Hematopoietic multipotent progenitor cell treated with erythropoietin and hydrocortisone succinate and interleukin-3 and kit ligand, for 8 days (in vitro differentiated cells): ENCODE measurements at regions not wholly inside any gene's neighbourhood (a gene's known extent, or its start where the extent isn't known, plus 50 kb on each side); places are given as distances from the start of the nearest gene placed in this dataset.
"Not testable (repeated sequence)": the region's sequence is repeated elsewhere in the genome, so short reads cannot be mapped to it uniquely, and the experiment has no call there.

Source experiments
- DNase-seq: peaks from one replicate; pipeline ENCODE4 v3.0.0-alpha.2; 2015

GRCh38 chr11:24233041-24233440 lies 263.8 kb upstream of the LUZP2 start:
- DNase-seq = no peak

- DNase-seq = no peak
Measured at GRCh38 chr11:24234822-24235508, 261.9 kb upstream of the LUZP2 start.

- DNase-seq = no peak
Measured at GRCh38 chr11:24238771-24239645, 257.8 kb upstream of the LUZP2 start.

- no peak for DNase-seq
Measured at GRCh38 chr11:24239930-24240329, 256.9 kb upstream of the LUZP2 start.

DNA sequence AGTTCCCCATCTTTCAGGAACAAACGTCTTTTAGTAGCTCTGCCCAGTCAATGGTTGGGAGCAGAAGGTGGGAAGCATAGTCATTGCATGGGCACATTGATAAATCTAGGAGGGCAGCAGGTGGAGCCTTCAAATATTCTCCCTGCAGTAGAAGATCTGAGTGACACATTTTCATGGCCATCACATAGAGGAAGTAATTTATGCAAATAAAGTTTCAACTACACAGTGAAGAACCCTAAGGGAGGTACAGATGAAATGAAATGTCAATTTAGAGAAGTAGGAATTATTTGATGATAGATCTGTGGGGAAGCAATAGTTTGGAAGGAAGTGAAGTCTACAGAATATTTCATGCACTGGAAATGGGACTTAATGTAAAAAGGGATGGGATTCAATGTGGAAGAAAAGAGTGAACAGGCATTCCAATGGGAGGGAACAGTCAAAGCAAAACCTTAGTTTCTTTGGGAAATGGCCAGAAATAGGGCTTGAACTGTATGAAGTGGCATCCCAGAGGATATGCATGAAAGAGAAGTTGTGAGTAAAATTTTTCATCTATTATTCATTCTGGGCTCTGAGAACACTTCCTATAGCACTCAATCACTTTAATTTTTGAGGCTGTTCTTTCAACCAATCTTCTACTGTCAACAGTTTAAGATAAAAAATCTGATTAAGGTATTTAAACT lies 256.2 kb upstream of the LUZP2 start:
- DNase-seq = no peak

GRCh38 chr11:24246715-24247114 lies 250.1 kb upstream of the LUZP2 start:
- no peak for DNase-seq

- DNase-seq = no peak
Measured at GRCh38 chr11:24247846-24248245, 249.0 kb upstream of the LUZP2 start.

DNA sequence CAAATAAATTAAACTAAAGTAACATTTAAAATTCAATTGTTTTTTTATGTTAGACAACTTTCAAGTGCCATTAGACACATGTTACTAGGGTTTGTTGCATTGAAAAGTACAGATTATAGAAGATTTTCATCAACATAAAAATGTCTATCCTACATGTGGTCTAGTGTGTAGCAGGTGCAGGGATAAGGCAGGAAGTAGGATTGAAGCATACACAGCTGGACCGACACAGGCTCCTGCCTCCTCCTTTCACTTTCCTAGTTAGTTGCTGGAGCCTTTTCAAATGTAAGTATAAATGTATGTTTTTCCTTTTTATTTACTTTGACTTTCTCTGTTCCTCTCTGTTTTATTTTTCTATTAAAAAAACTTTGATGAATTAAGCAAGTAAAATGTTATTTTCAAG lies 246.9 kb upstream of the LUZP2 start:
- DNase-seq = no peak

GRCh38 chr11:24253237-24253760 lies 243.6 kb upstream of the LUZP2 start:
- no peak for DNase-seq

- DNase-seq = no peak
Measured at GRCh38 chr11:24264868-24265267, 232.0 kb upstream of the LUZP2 start.

DNA sequence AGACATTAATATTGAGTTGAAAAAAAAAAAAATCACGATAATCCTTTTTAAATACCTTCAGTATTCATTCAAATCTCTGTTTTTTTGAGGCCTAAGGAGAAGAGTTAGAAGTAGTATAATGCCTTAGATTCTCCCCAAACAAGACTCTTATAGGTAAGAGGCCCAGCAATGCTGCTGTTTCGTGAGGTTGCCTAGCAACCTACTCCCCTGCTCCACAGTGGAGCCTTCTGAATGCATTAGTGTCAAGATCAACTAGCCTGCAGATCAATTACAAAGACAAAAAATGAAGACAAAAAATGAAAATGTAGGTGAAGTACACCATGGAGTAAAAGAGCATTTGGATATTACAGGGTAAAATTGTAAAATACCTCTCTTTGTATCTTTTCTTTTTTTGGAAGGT lies 229.8 kb upstream of the LUZP2 start:
- DNase-seq = no peak

DNA sequence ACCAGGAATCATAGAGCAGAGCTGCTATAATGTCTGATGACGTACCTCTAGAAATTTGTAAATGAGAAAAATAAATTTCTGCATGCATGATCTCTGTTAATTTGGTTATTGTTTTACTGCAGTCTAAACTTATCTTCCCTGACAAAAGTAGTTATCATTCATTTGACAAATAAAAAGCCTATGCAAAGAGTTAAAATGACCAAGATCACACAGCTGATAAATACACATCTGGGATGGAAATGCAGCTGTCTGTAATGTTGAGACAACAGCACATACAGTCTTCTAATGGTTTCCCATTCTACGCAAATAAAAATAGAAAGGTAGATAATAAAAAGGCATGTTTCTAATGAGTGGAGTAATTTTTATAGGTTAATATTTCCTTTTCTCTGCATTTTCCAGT lies 225.1 kb upstream of the LUZP2 start:
- no peak for DNase-seq

GRCh38 chr11:24274214-24274781 lies 222.6 kb upstream of the LUZP2 start:
- not testable (repeated sequence) for DNase-seq

DNA sequence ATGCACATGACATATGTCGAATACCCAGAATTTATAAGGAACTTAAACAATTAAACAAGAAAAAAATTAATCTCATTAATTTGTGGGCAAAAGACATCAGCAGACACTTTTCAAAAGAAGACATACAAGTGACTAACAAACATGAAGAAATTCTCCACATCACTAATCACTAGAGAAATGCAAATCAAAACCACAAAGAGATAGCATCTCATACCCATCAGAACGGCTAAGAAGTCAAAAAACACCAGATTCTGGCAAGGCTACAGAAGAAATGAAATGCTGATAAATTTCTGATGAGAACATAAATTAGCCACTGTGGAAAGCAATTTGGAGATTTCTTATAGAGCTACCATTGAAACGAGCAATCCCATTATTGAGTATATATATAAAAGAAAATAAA lies 210.6 kb upstream of the LUZP2 start:
- no peak for DNase-seq

- DNase-seq = no peak
Measured at GRCh38 chr11:24289301-24289700, 207.6 kb upstream of the LUZP2 start.

DNA sequence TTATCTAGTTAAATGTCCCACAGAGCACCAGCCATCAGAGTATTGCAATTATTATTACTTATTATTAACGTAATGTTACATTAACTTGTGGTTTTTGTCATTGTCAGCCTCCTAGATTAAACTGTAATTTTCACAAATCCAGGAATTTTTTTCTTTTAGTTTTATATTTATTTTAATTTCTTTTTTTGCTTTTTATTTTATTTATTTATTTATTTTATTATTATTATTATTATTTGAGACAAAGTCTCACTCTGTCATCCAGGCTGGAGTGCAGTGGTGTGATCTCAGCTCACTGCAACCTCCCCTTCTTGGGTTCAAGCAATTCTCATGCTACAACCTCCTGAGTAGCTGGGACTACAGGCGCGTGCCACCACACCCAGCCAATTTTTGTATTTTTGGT lies 202.9 kb upstream of the LUZP2 start:
- no peak for DNase-seq

DNA sequence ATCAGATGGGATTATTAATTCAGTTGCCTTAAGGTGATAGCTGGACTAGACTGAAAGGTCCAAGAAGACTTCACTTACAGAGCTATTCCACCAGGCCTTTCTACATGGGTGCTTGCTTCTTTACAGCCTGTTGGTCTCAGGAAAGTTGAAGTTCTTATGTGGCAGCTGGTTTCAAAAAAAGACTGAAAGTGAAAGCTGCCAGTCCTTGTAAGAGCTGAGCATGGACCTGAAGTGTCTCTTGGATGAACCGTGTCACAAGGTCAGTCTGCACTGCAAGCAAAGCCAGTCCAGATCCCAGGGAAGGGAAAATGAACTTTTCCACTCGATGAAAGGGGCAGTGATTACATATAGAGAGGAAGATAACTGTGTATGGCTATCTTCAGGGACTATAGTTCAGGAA lies 201.5 kb upstream of the LUZP2 start:
- DNase-seq = no peak

- no peak for DNase-seq
Measured at GRCh38 chr11:24297461-24297860, 199.4 kb upstream of the LUZP2 start.

GRCh38 chr11:24298146-24298545 lies 198.7 kb upstream of the LUZP2 start:
- DNase-seq = no peak

DNA sequence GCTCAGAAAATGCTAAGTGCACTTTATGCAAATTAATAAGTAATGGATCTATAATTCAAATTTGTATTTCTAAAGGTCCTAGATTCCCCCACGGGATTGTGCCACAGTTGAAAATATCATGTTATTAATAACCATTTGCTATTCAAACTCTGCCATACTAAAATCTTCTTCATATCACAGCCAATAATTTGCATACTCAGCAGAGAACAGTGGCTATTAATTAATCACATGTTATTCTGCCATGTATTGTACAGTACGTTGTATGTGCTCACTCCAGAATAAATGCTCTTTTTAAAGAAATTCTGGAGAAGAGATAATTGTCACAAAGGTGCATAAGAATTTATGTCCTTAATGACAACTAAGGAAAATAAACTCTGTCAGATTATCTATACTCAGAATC lies 184.9 kb upstream of the LUZP2 start:
- DNase-seq = no peak

GRCh38 chr11:24312464-24313238 lies 184.2 kb upstream of the LUZP2 start:
- no peak for DNase-seq

DNA sequence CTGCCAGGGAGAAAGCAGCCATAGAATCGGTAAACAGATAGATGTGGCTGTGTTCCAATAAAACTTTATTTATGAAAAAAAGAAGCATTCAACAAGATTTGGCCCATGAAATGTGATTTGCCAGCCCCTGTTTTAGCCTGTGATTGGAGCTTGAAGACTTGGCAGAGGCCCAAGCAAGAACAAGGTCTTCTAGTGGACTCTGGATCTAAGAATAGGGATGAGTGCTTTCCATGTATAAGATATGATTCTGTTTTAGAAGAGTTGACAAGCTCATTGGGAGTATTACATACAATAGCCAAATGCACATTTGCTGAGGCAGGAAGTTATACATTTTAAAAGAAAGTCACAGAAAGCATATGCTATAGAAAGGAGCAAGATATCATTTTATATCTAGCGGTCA lies 175.6 kb upstream of the LUZP2 start:
- no peak for DNase-seq
